GM12878 (cell line): ENCODE measurements at regions not wholly inside any gene's neighbourhood (a gene's known extent, or its start where the extent isn't known, plus 50 kb on each side); places are given as distances from the start of the nearest gene placed in this dataset.

Source experiments
- ATAC-seq: fragments of 200-7000 bp; cut with Tn5 transposase; 3 replicates; pipeline ENCODE4 v1.9.1; 2020; ENCODE audit warnings: mild to moderate bottlenecking, moderate library complexity
- BruUV-seq: library from RNA; stranded (reverse); fragments of 400-500 nt; replicated peaks from 2 replicates; lab custom pipeline; 2021; lab: Mats Ljungman, UMichigan
- CTCF ChIA-PET: fragments of 300-600 bp; sonication (Branson Sonifier 250); formaldehyde crosslinking; extraction: SDS; loops from one replicate; lab custom pipeline; 2021; ENCODE audit warnings: inconsistent platforms; lab: Yijun Ruan, JAX
- POLR2A ChIA-PET: fragments of 350-600 bp; formaldehyde crosslinking; extraction: SDS; loops from one replicate; lab custom pipeline; 2021; ENCODE audit warnings: inconsistent platforms; lab: Charles Lee
- RAD21 ChIA-PET: fragments of 300-600 bp; sonication (Branson Sonifier 250); formaldehyde crosslinking; loops from one replicate; lab custom pipeline; 2023; ENCODE audit warnings: antibody characterized with exemption; ENCODE audit not compliant: unreplicated experiment; lab: Charles Lee
- SMC1A ChIA-PET: fragments of 300-600 bp; sonication (Branson Sonifier 250); formaldehyde crosslinking; loops from one replicate; lab custom pipeline; 2023; ENCODE audit not compliant: unreplicated experiment, uncharacterized antibody; lab: Charles Lee
- DNase-seq: peaks from one replicate; pipeline ENCODE4 v3.0.0-alpha.2; 2011; ENCODE audit warnings: low read depth, low spot score
- FAIRE-seq: peaks from 3 replicates; lab custom pipeline; 2011; peaks lifted over from hg19 to GRCh38; lab: Jason Lieb, UNC
- H2AFZ ChIP-seq: 2 replicates; pipeline ENCODE4 v1.6.0; 2011; ENCODE audit warnings: low read depth, low read length, control low read depth; ENCODE audit not compliant: control insufficient read depth
- H3K27ac ChIP-seq: 2 replicates; pipeline ENCODE4 v1.5.1; 2011; ENCODE audit warnings: control low read depth; ENCODE audit not compliant: control insufficient read depth, insufficient read depth
- H3K27me3 ChIP-seq, 2 experiments: replicated peaks in 1 of 2; 2 replicates each; pipeline versions ENCODE4 v1.6.0 to v1.6.1; 2011; ENCODE audit warnings: low read length in 1 of 2; ENCODE audit not compliant: control insufficient read depth in 2 of 2, insufficient read depth in 2 of 2
- H3K36me3 ChIP-seq, 2 experiments: 2 replicates each; pipeline ENCODE4 v1.5.1; 2011; ENCODE audit warnings: low read length in 1 of 2; ENCODE audit not compliant: control insufficient read depth in 2 of 2, insufficient read depth in 2 of 2
- H3K4me1 ChIP-seq: 2 replicates; pipeline ENCODE4 v1.6.1; 2011; ENCODE audit warnings: mild to moderate bottlenecking, low read length, moderate library complexity, mixed read lengths; ENCODE audit not compliant: control insufficient read depth, insufficient read depth
- H3K4me2 ChIP-seq: 2 replicates; pipeline ENCODE4 v1.6.0; 2011; ENCODE audit warnings: control low read depth; ENCODE audit not compliant: control insufficient read depth, insufficient read depth
- H3K4me3 ChIP-seq: fragments of 200-600 bp; sonication (generic); 2 replicates; pipeline ENCODE4 v1.5.1; 2016
- H3K79me2 ChIP-seq: 2 replicates; pipeline ENCODE4 v1.6.0; 2011; ENCODE audit warnings: low read length; ENCODE audit not compliant: control insufficient read depth, insufficient read depth
- H3K9ac ChIP-seq: 2 replicates; pipeline ENCODE4 v1.8.0; 2011; ENCODE audit warnings: low read length, control low read depth, mixed read lengths; ENCODE audit not compliant: control insufficient read depth, insufficient read depth
- H3K9me3 ChIP-seq: replicated peaks from 3 replicates; pipeline ENCODE4 v1.5.1; 2011; ENCODE audit warnings: mild to moderate bottlenecking, low read length; ENCODE audit not compliant: control insufficient read depth, insufficient read depth
- H4K20me1 ChIP-seq: 2 replicates; pipeline ENCODE4 v1.6.0; 2011; ENCODE audit not compliant: control insufficient read depth, insufficient read depth
- BMI1 ChIP-seq: fragments of 450-650 bp; IDR thresholded peaks from 2 replicates; pipeline ENCODE4 v1.6.1; 2016; ENCODE audit warnings: mild to moderate bottlenecking, moderate library complexity, borderline replicate concordance
- BRCA1 ChIP-seq: IDR thresholded peaks from 2 replicates; pipeline ENCODE4 v1.6.1; 2011; ENCODE audit warnings: low read depth, low read length, improper control_type of control experiment
- CHD2 ChIP-seq: IDR thresholded peaks from 2 replicates; pipeline ENCODE4 v1.6.1; 2011; ENCODE audit warnings: low read depth, low read length, improper control_type of control experiment, borderline replicate concordance
- CREB1 ChIP-seq: IDR thresholded peaks from 2 replicates; pipeline ENCODE4 v1.6.1; 2012; ENCODE audit warnings: low read depth, mild to moderate bottlenecking, inconsistent platforms
- DPF2 ChIP-seq: fragments of 450-650 bp; IDR thresholded peaks from 2 replicates; pipeline ENCODE4 v1.6.1; 2017; ENCODE audit warnings: mild to moderate bottlenecking
- EGR1 ChIP-seq, 2 experiments: IDR thresholded peaks; 1 replicate in 1 of 2; 2 replicates in 1 of 2; pipeline ENCODE4 v1.6.1; 2011 to 2012; ENCODE audit warnings: low read depth in 2 of 2, low read length in 2 of 2, borderline replicate concordance in 1 of 2, mild to moderate bottlenecking in 1 of 2, moderate library complexity in 1 of 2
- KAT2A ChIP-seq: conservative IDR thresholded peaks from 2 replicates; pipeline ENCODE4 v1.6.1; 2011; ENCODE audit warnings: low read depth, low read length; ENCODE audit not compliant: control insufficient read depth
- LARP7 ChIP-seq: fragments of 450-650 bp; IDR thresholded peaks from 2 replicates; pipeline ENCODE4 v1.6.1; 2017; ENCODE audit warnings: mild to moderate bottlenecking
- MYC ChIP-seq: IDR thresholded peaks from 2 replicates; pipeline ENCODE4 v1.6.1; 2011; ENCODE audit warnings: mild to moderate bottlenecking, low read length, moderate library complexity, inconsistent platforms; ENCODE audit not compliant: insufficient read depth, insufficient replicate concordance, insufficient read length, severe bottlenecking
- NFYA ChIP-seq: IDR thresholded peaks from 2 replicates; pipeline ENCODE4 v1.6.1; 2011; ENCODE audit warnings: low read depth, mild to moderate bottlenecking, low read length, improper control_type of control experiment, borderline replicate concordance
- PAX8 ChIP-seq: fragments of 450-650 bp; IDR thresholded peaks from 2 replicates; pipeline ENCODE4 v1.6.1; 2017; ENCODE audit warnings: mild to moderate bottlenecking, moderate library complexity
- SMC3 ChIP-seq: IDR thresholded peaks from 2 replicates; pipeline ENCODE4 v1.6.1; 2011; ENCODE audit warnings: low read length, improper control_type of control experiment, borderline replicate concordance
- WRNIP1 ChIP-seq: IDR thresholded peaks from 2 replicates; pipeline ENCODE4 v1.6.1; 2011; ENCODE audit warnings: low read depth, low read length, improper control_type of control experiment, borderline replicate concordance
- whole genome bisulfite sequencing: methylation state at CpG from one replicate; pipeline ENCODE4 v1.1.6; 2016; ENCODE audit warnings: low lambda C conversion rate; ENCODE audit not compliant: insufficient replicate concordance, insufficient coverage; ENCODE audit errors: missing lambda C conversion rate; 5-methylcytosine and 5-hydroxymethylcytosine counted together
- in situ Hi-C: fragments of 300-500 bp; cut with MboI; formaldehyde crosslinking; loops from 9 replicates; pipeline ENCODE4 v1.14.3; 2018; ENCODE audit warnings: mixed read lengths
- intact Hi-C: fragments of 100-400 bp; cut with micrococcal nuclease; formaldehyde crosslinking; loops from one replicate; pipeline ENCODE4 v1.14.2; 2022; ENCODE audit not compliant: unreplicated experiment
- TF ChIP-seq, protein P1 (sequence below): IDR thresholded peaks from 2 replicates; pipeline ENCODE4 v1.6.1; 2011; ENCODE audit warnings: low read depth, low read length, improper control_type of control experiment, borderline replicate concordance

DNA sequence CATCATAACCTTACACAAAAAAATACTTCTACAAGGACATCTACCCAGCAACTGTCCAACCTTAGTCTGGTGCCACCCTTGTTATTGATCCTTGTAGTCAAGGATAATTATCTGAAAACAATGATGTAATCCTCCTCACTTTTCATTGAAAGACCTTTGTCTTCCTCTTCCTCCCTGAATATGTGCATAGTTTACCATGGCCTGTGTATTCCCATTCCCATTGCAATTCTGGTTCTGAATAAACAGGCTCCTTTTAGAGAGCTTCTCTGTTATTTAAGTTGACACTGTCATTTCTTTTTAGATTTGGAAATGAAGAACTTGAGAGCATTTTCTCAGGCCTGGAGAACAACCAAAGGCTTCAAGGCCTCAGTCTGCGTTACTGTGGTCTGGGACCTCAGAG is 53.3 kb upstream of the RNF7 start:
- ATAC-seq (no peak), FAIRE-seq (no peak), DNase-seq (no peak)
- no peak overlapping the region for H3K9ac ChIP-seq
- no peak overlapping the region for H3K4me2 ChIP-seq
- intact Hi-C loops (no loop called here), in situ Hi-C loops (no loop called here)
- 94% methylated on average over 1 of the region's 1 CpG for WGBS
- no peak overlapping the region for H2AFZ ChIP-seq
- ChIA-PET POLR2A (no interaction called here), SMC1A (no interaction called here), CTCF (interaction anchor here (0.6 kb wide), 1 partner anchor 61 kb away, joined by 3 read pairs; no protein-coding TSS in a partner anchor), RAD21 (no interaction called here)
- H3K4me3 ChIP-seq = no peak overlapping the region
- no peaks in the 10 kb centered on the region for H3K79me2 ChIP-seq
- no peaks in the 10 kb centered on the region for H3K36me3 ChIP-seq
- no peaks in the 10 kb centered on the region for H3K4me1 ChIP-seq
- TF ChIP-seq BMI1 (no peak), BRCA1 (no peak), DPF2 (no peak), PAX8 (no peak), CHD2 (no peak), WRNIP1 (no peak), MYC (no peak), EGR1 (IDR thresholded peaks at IDR 0.05; ENCODE audit: borderline replicate concordance in 1 of 2, low read depth in 2 of 2, low read length in 2 of 2) (no peak), SMC3 (no peak), KAT2A (no peak), LARP7 (no peak), NFYA (no peak), CREB1 (no peak)
- TF ChIP-seq, protein P1, sequence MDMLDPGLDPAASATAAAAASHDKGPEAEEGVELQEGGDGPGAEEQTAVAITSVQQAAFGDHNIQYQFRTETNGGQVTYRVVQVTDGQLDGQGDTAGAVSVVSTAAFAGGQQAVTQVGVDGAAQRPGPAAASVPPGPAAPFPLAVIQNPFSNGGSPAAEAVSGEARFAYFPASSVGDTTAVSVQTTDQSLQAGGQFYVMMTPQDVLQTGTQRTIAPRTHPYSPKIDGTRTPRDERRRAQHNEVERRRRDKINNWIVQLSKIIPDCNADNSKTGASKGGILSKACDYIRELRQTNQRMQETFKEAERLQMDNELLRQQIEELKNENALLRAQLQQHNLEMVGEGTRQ = no peak
- H4K20me1 ChIP-seq = no peaks in the 10 kb centered on the region
- BruUV-seq = no TSS peak
- H3K27me3 ChIP-seq = no peaks in the 10 kb centered on the region
- H3K9me3 ChIP-seq = no peaks in the 10 kb centered on the region
- H3K27ac ChIP-seq = no peak overlapping the region
